Activated CD8-positive, alpha-beta memory T cell treated with anti-CD3 and anti-CD28 coated beads, Interleukin-2, amount 50 U/mL, for 24 hours (primary cell): ENCODE measurements at regions not wholly inside any gene's neighbourhood (a gene's known extent, or its start where the extent isn't known, plus 50 kb on each side); places are given as distances from the start of the nearest gene placed in this dataset.

Source experiments
- DNase-seq: peaks from one replicate; pipeline ENCODE4 v3.0.0-alpha.2; 2020; ENCODE audit errors: extremely low read depth

DNA sequence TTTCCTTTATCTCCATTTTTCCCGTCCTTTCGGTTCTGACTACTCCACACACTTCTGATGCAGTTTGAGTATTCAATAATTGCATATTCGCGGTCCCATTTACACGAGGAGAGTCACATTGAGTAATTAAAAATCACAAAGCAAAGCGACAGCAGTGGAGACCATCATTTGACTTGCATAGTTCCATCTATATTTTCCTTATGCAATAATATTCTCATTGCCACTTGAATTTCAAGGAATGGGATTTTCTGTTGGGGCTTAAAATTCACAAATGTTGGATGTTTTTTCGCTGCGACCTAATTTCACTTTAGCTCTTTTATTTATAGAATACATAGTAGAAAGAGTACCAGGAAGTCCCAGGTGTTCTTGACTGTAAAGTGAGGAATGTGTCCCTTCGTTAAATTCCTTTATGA is 186.8 kb downstream of the ZEB2 start:
- DNase-seq = no peak

- DNase-seq = no peak
Measured at GRCh38 chr2:144332356-144333142, 187.4 kb downstream of the ZEB2 start.

DNA sequence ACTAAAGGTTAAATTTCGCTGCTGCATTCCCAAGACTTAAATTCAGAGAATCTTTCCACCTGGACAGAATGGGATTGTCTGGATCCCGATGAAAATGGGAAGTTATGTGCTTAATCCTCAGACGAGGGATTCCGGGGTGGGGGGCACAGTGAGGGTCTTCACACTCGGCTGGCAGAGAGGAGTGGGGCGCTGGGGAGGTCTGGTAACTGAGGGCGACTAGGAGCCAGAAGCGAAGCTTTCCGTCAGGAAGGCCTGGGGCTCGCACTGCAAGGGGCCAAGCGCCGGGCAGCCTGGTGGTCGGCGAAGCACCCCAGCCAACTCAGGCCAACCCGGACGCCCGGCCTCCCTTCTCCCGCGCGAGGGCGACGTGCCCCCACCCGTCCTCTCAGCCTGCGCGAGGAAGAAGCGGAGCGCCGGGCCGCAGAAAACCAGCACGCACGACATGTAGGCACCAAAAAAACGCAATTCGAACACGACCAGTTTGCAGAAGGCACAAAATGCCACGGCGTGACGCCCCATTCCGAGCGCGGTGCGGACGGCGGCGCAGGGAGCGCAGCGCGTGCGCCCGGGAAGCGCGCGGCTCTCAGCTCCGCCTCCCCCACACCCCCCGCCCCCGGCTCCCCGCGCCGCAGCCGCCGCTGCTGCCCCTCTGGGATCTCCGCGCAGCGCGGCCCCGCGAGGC is 188.1 kb downstream of the ZEB2 start:
- DNase-seq = no peak

DNA sequence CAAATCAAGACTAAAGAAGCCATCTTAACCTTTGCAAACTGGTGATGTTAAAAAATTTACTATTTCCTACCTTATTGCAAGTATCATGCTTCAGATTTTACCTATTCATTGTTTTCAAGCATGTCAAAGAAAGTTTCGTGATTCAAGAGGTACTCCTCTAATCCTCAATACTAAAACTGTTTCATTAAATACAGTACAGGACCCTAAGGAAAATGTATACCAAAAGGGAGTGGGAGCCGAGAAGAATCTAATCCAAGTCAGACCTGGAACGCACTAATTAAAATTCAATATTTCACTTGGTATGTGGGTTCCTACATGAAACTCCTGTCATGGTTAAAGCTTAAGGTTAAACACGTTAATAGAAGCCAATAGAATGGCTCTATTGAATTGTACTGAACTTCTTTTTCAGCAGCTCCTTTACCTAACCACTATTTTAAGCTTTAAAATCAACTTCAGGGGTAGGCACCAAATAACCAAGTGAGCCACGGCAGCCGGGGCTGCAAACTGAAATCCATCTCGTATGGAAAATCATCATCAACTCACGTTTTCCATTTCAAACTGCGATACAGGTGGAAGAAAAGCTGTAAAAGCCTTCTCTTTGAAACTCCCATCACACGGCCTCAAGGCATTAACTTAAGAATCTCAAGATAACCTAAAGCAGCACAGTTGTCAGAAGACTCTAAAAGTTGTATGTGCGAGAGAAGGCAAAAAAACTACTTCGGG is 188.8 kb downstream of the ZEB2 start:
- DNase-seq = no peak

DNA sequence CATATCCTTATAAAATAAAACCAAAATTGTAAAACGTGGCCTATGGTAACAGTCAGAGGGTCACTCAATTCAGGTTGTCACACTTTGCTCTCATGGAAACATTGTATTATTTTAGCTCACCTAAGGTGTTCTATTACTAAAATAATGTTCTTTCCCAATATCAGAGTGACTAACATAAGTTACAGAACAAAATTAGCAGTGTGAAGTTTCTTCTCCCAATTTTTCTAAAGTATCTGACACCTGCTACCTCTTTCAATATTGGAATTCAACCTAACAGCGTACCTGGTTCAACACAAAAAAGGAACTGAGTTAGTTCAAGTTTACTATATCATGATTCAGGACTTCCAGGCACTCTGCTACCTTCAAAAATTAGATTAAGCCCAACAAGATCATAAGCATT is 190.4 kb downstream of the ZEB2 start:
- no peak for DNase-seq

DNA sequence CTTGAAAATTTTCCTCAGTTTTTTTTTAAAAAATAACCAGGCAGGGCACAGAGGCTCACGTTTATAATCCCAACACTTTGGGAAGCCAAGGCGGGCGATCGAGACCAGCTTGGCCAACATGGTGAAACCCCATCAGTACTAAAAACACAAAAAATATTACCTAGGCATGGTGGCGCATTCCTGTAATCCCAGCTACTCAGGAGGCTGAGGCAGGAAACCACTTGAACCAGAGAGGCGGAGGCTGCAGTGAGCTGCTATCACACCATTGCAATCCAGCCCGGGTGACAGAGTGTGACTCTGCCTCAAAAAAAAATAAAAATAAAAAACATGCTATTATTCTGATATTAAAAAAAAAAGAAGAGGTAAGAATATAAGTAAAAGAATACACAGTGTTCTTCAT is 191.0 kb downstream of the ZEB2 start:
- DNase-seq = no peak

GRCh38 chr2:144326825-144327224 is 193.1 kb downstream of the ZEB2 start:
- DNase-seq = no peak

GRCh38 chr2:144325086-144325485 is 194.8 kb downstream of the ZEB2 start:
- no peak for DNase-seq

GRCh38 chr2:144324446-144325045 is 195.4 kb downstream of the ZEB2 start:
- no peak for DNase-seq

DNA sequence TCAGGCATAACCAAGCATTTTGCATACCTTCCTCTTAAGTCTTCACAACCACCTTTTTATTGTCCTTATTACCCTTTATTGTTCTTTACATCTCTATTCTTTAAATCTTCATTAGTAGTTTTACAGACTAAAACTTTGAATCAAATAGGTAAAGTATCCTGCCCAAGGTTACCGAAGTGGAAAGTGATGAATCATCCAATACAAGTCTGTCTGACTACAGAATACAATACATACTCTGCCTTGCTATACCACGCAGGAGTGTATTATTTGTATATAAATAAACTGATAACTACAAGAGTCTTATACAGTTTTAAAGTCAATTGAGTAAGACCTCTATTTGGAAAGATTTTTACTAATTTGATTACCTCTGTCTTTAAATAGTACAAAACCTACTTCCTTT is 196.0 kb downstream of the ZEB2 start:
- no peak for DNase-seq

GRCh38 chr2:144322379-144322778 is 197.5 kb downstream of the ZEB2 start:
- DNase-seq = no peak

- DNase-seq = no peak
Measured at GRCh38 chr2:144320491-144320890, 199.4 kb downstream of the ZEB2 start.

GRCh38 chr2:144317071-144317738 is 202.7 kb downstream of the ZEB2 start:
- DNase-seq = no peak

DNA sequence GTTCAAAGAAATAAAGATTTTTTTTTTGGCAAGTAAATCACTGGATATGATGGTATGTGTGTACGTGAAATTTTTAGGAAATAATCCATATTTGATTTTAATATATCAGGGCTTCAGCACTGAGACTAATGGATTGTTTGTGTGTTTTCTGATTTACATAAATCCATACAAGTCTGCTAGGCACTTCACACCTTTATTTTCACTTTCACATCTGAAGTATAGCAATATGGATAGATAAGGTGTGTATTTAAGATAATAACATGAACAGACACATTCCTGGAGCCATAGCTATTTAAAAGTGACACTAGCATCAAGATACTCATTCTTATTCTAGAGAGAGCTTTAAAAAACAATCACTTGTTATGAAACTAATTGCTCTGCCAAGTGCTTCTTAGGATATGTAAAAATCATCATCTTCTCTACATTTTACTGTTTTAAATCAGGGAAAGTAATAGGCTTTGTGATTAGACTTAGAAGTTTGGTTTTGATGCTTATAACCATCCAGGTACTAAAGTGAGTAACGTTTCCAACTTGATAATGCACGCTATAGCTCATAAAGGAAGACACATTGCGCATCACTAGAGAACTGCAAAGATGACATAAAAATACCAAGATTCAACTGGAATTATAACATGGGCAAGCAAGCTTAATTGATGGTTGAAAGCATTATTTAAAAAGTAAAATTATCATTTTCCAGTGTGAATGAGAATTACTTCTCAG is 208.9 kb downstream of the ZEB2 start:
- DNase-seq = no peak

- DNase-seq = no peak
Measured at GRCh38 chr2:144310484-144310883, 209.4 kb downstream of the ZEB2 start.

DNA sequence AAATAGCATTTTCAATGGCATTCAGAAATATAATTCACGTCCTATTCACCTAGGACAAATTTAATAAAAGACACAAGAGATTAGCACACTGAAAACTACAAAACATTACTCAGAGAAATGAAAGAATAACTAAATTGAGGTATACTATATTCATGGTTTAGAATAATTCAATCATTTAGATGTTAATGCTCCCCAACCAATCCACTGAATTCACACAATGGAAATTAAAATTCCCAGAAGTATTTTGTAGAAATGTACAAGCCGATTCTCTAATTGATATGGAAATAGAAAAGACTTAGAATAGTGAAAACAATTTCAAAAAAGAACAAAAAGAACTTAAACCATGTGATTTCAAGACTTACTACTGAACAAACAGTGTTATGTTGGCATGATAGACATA is 212.2 kb downstream of the ZEB2 start:
- no peak for DNase-seq

GRCh38 chr2:144304202-144304601 is 215.7 kb downstream of the ZEB2 start:
- DNase-seq = no peak

- DNase-seq = no peak
Measured at GRCh38 chr2:144300632-144301031, 219.3 kb downstream of the ZEB2 start.

DNA sequence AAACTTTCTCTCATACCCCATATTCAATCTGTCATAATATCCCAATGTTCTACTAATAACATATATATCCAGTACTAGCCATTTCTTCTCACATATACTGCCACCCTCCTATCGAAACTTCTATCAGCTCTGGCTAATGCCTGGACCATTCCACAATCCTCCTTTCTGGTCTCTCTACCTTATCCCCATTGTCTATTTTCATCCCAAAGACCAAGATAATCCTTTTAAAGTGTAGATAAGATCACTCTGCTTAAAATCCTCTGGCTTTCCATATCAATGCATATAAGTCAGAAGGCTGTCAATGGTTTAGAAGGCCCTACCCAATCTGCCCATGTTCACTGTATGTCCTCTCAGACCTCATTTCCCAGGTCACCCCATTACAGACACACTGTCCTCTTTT is 229.6 kb downstream of the ZEB2 start:
- DNase-seq = no peak

- DNase-seq = no peak
Measured at GRCh38 chr2:144288438-144288837, 231.5 kb downstream of the ZEB2 start.

- DNase-seq = no peak
Measured at GRCh38 chr2:144285324-144285723, 234.6 kb downstream of the ZEB2 start.
